IPS-NIHi7 (cell line): ENCODE measurements at regions not wholly inside any gene's neighbourhood (a gene's known extent, or its start where the extent isn't known, plus 50 kb on each side); places are given as distances from the start of the nearest gene placed in this dataset.

Experiments
- DNase-seq: peaks from one replicate; pipeline ENCODE4 v3.0.0; 2012; ENCODE audit warnings: mixed read lengths; ENCODE audit errors: extremely low spot score

GRCh38 chr3:13158408-13158807 lies 85.2 kb upstream of the IQSEC1 start:
- DNase-seq = no peak

GRCh38 chr3:13157986-13158385 lies 84.8 kb upstream of the IQSEC1 start:
- no peak for DNase-seq

GRCh38 chr3:13152826-13153710 lies 79.8 kb upstream of the IQSEC1 start:
- DNase-seq = no peak

GRCh38 chr3:13150624-13151023 lies 77.4 kb upstream of the IQSEC1 start:
- DNase-seq = no peak

GRCh38 chr3:13149330-13150108 lies 76.3 kb upstream of the IQSEC1 start:
- no peak for DNase-seq

- no peak for DNase-seq
These were observed 75.5 kb upstream of the IQSEC1 start for GRCh38 chr3:13148561-13149329.

- no peak for DNase-seq
These were observed 74.9 kb upstream of the IQSEC1 start for GRCh38 chr3:13148126-13148525.

GRCh38 chr3:13147344-13147743 lies 74.1 kb upstream of the IQSEC1 start:
- no peak for DNase-seq

- DNase-seq = no peak
These were observed 73.5 kb upstream of the IQSEC1 start for GRCh38 chr3:13146643-13147143.

GRCh38 chr3:13145826-13146642 lies 72.8 kb upstream of the IQSEC1 start:
- DNase-seq = no peak

GRCh38 chr3:13145131-13145825 lies 72.0 kb upstream of the IQSEC1 start:
- DNase-seq = no peak

- no peak for DNase-seq
These were observed 71.2 kb upstream of the IQSEC1 start for GRCh38 chr3:13144163-13145023.

- no peak for DNase-seq
These were observed 70.3 kb upstream of the IQSEC1 start for GRCh38 chr3:13143381-13144004.

- no peak for DNase-seq
These were observed 69.5 kb upstream of the IQSEC1 start for GRCh38 chr3:13142552-13143380.

- peak; percentile 93 for DNase-seq
These were observed 68.8 kb upstream of the IQSEC1 start for GRCh38 chr3:13141991-13142412.

GRCh38 chr3:13141183-13141582 lies 68.0 kb upstream of the IQSEC1 start:
- no peak for DNase-seq

GRCh38 chr3:13140596-13140995 lies 67.4 kb upstream of the IQSEC1 start:
- no peak for DNase-seq

- DNase-seq = no peak
These were observed 66.3 kb upstream of the IQSEC1 start for GRCh38 chr3:13139471-13140065.
